ENCODE measurements at regions not wholly inside any gene's neighbourhood (a gene's known extent, or its start where the extent isn't known, plus 50 kb on each side); places are given as distances from the start of the nearest gene placed in this dataset.

DNA sequence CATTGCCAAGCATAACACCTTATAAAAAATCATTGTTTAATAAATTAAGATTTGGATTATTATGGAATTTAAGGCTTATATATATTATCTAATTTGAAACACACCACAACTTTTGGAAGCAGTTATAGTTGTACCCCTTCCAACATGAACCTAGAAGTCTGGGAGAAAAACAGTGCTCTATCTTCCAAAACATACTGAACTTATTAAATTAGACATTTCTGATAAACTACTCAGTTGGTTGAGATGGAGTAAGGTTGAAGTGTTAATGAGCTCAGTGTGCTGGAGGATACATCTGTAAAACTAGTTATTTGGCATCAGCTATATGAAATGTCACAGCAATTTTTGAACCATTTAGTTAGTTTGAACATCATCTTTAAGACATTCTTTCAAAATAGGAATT lies 227.4 kb downstream of the ALX1 start:
- no peaks in the 10 kb centered on the region for H3K36me3 ChIP-seq (ENCODE audit: control insufficient read depth, insufficient read depth, low read length)
- H3K9me1 ChIP-seq (ENCODE audit: control insufficient read depth, insufficient read depth, low read length): no peaks in the 10 kb centered on the region
- intact Hi-C loops (cut with micrococcal nuclease) (no loop called here), in situ Hi-C loops (cut with MboI) (no loop called here)
- no peak overlapping the region for H3K4me3 ChIP-seq
- FAIRE-seq (no peak), DNase-seq (ENCODE audit: extremely low read depth in 1 of 4, low spot score in 3 of 4) (no peak), ATAC-seq (no peak)
- TF ChIP-seq MBD2 (IDR thresholded peaks at IDR 0.05; ENCODE audit: borderline replicate concordance, low read depth) (no peak), BRD9 (IDR thresholded peaks at IDR 0.05; ENCODE audit: low read depth, partially characterized antibody) (no peak), NONO (IDR thresholded peaks at IDR 0.05; ENCODE audit: low read depth in 2 of 2, low read length in 1 of 2) (no peak), POLR2AphosphoS2 (IDR thresholded peaks at IDR 0.05; ENCODE audit: low read length) (no peak), SNRNP70 (optimal IDR thresholded peaks at IDR 0.05; ENCODE audit: low read depth, low read length) (no peak), TRIM25 (IDR thresholded peaks at IDR 0.05; ENCODE audit: borderline replicate concordance) (no peak), HNRNPH1 (optimal IDR thresholded peaks at IDR 0.05; ENCODE audit: low read depth, low read length) (no peak), ZNF316 (IDR thresholded peaks at IDR 0.05) (no peak), TEAD4 (IDR thresholded peaks at IDR 0.05; ENCODE audit: low read length) (no peak), TEAD4 (CRISPR knock-in tag; IDR thresholded peaks at IDR 0.05; ENCODE audit: borderline replicate concordance) (no peak), ZNF3 (CRISPR knock-in tag; IDR thresholded peaks at IDR 0.05) (no peak), L3MBTL2 (IDR thresholded peaks at IDR 0.05) (no peak)
- TF ChIP-seq, protein P1, sequence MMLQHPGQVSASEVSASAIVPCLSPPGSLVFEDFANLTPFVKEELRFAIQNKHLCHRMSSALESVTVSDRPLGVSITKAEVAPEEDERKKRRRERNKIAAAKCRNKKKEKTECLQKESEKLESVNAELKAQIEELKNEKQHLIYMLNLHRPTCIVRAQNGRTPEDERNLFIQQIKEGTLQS (IDR thresholded peaks at IDR 0.05): no peak
- TF ChIP-seq, protein P1 (CRISPR knock-in tag; conservative IDR thresholded peaks at IDR 0.05): no peak
- TF ChIP-seq, protein P2, sequence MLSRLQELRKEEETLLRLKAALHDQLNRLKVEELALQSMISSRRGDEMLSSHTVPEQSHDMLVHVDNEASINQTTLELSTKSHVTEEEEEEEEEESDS (CRISPR knock-in tag; IDR thresholded peaks at IDR 0.05): no peak
- H3K9me3 ChIP-seq (replicated peaks; ENCODE audit: control insufficient read depth, insufficient read depth, low read depth, low read length): no peaks in the 10 kb centered on the region
- no peaks in the 10 kb centered on the region for H3K27me3 ChIP-seq (ENCODE audit: control insufficient read depth in 2 of 2, insufficient read depth in 2 of 2, low read length in 2 of 2)
- H2AFZ ChIP-seq (ENCODE audit: low read depth, low read length): no peak overlapping the region
- H3K79me2 ChIP-seq (ENCODE audit: control insufficient read depth, insufficient read depth, low read length): no peaks in the 10 kb centered on the region
- no peak overlapping the region for H3K4me2 ChIP-seq (ENCODE audit: insufficient read depth, low read length)
- ChIA-PET POLR2A (no interaction called here), CTCF (ENCODE audit: low intra/inter-chr PET ratio) (no interaction called here)
- no peaks in the 10 kb centered on the region for H4K20me1 ChIP-seq (replicated peaks; ENCODE audit: control insufficient read depth, insufficient read depth, low read length)
- no peak overlapping the region for H3K9ac ChIP-seq (ENCODE audit: insufficient read depth in 1 of 2, low read depth in 2 of 2, low read length in 2 of 2)
- no peaks in the 10 kb centered on the region for H3K4me1 ChIP-seq (replicated peaks in 1 of 2; ENCODE audit: control insufficient read depth in 2 of 2, insufficient read depth in 2 of 2, low read length in 2 of 2)
- BruUV-seq (replicated peaks): no TSS peak
- H3K27ac ChIP-seq (ENCODE audit: extremely low read depth, low read depth, low read length): no peak overlapping the region

All from K562 (cell line).